OCI-LY7 (cell line): ENCODE measurements at regions not wholly inside any gene's neighbourhood (a gene's known extent, or its start where the extent isn't known, plus 50 kb on each side); places are given as distances from the start of the nearest gene placed in this dataset.

Source experiments
- CTCF ChIP-seq: fragments of 200-600 bp; sonication (generic); conservative IDR thresholded peaks from 2 replicates; pipeline ENCODE4 v1.5.1; 2014; ENCODE audit warnings: mild to moderate bottlenecking, antibody characterized with exemption, low read length, moderate library complexity, mixed read lengths
- EZH2phosphoT487 ChIP-seq: fragments of 200-600 bp; sonication (generic); IDR thresholded peaks from 2 replicates; pipeline ENCODE4 v1.6.1; 2018; ENCODE audit warnings: low read depth, borderline replicate concordance, mild to moderate bottlenecking, mixed run types, antibody characterized with exemption, low read length, moderate library complexity, mixed read lengths

- no peak for TF ChIP-seq CTCF
- no peak for TF ChIP-seq EZH2phosphoT487
These were observed 87.2 kb downstream of the B3GNT2 start for GRCh38 chr2:62283147-62283546.
